ENCODE measurements at regions not wholly inside any gene's neighbourhood (a gene's known extent, or its start where the extent isn't known, plus 50 kb on each side); places are given as distances from the start of the nearest gene placed in this dataset.

DNA sequence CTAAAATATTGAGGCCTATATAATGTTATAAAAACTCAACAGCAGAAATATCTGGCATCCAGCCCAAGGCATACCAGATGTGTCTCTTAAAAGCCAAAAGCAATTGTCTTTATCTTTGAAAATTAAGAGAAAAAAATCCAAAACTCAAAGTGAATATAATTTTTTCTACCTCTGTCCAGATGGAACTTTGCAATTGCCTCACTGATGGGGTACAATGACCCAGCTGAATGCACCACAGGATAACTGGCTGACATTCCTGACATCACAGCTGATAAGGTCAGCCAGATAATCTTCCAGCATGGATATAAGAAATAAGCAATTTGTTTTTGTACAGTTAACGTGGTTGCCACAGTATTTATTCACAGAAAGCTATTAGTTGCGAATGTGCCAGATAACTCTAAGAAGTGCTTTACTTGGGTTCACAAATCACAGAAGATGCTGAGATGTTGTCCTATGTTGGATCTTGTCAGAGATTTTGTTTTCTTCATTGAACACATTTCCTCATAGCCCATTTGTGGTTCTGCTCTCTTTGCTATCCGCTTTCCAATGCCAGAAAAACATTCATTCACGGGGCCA lies 566.9 kb upstream of the CCDC54 start:
- DNase-seq (ENCODE audit: low read depth): no peak
- TF ChIP-seq, protein P1, sequence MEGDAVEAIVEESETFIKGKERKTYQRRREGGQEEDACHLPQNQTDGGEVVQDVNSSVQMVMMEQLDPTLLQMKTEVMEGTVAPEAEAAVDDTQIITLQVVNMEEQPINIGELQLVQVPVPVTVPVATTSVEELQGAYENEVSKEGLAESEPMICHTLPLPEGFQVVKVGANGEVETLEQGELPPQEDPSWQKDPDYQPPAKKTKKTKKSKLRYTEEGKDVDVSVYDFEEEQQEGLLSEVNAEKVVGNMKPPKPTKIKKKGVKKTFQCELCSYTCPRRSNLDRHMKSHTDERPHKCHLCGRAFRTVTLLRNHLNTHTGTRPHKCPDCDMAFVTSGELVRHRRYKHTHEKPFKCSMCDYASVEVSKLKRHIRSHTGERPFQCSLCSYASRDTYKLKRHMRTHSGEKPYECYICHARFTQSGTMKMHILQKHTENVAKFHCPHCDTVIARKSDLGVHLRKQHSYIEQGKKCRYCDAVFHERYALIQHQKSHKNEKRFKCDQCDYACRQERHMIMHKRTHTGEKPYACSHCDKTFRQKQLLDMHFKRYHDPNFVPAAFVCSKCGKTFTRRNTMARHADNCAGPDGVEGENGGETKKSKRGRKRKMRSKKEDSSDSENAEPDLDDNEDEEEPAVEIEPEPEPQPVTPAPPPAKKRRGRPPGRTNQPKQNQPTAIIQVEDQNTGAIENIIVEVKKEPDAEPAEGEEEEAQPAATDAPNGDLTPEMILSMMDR (IDR thresholded peaks at IDR 0.05; ENCODE audit: low read depth, low read length, missing control alignments): no peak
- in situ Hi-C loops (cut with HindIII; ENCODE audit: low sequenced_read_pairs): no loop called here
- no peak overlapping the region for H3K4me3 ChIP-seq (ENCODE audit: low read depth, low read length)

DNA sequence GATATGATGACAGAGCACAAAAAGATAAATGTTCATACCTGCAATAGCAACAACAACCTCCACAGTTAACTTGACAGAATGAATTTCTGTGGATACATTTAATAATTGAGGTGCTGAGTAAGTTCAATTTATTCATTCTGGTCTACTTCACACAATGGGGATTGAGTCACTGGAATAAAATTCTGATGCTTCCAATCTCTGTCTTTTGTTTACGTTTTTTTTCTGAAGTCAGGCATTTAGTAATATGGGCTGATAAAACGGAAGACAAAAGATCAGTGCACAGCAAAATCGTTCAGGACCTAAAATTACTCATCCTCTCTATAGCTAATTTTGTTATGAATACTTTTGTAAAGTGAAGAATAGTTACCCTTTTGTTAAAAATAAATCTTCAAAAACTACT lies 565.9 kb upstream of the CCDC54 start:
- TF ChIP-seq, protein P1 (IDR thresholded peaks at IDR 0.05; ENCODE audit: low read depth, low read length, missing control alignments): no peak
- in situ Hi-C loops (cut with HindIII; ENCODE audit: low sequenced_read_pairs): no loop called here
- H3K4me3 ChIP-seq (ENCODE audit: low read depth, low read length): no peak overlapping the region
- DNase-seq (ENCODE audit: low read depth): peak; percentile 81

DNA sequence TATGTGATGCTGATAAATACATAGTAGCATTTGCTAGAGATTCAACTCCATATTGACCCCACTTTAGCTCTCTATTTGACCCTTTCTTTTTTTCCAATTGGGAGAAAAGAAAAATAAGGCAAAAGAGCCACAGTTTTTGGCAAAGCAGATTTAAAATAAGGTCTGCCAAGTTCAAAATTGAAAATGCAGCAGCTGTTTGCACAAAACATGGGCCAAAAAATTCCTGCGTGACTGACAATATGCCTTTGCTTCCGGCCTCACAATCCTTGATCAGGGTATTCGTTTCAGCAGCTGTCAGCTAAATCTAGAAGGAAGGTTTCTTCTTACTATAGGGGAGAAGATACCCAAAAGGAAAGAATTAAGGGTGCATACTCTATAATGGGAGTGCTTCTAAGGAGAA lies 563.5 kb upstream of the CCDC54 start:
- in situ Hi-C loops (cut with HindIII; ENCODE audit: low sequenced_read_pairs): no loop called here
- no peak for DNase-seq (ENCODE audit: low read depth)
- TF ChIP-seq, protein P1 (IDR thresholded peaks at IDR 0.05; ENCODE audit: low read depth, low read length, missing control alignments): no peak
- H3K4me3 ChIP-seq (ENCODE audit: low read depth, low read length): no peak overlapping the region

DNA sequence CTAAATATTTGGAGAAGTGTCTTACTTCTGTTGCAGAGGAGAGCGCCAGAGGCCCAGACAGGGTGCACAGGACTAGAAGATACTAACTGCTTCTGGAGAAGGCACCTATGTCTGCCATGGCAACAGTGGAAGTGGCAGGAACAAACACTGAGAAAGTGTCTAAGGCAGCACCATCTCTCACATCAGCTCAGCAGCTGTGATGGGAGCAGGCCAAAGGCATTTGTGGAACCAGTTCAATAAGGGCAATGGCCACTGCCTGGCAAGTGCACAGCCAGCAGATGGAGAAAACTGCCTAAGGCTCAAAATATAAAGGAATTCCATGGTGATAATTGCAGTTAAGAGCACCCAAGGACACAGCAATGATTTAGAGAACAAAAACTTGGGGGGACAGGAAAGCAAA lies 563.0 kb upstream of the CCDC54 start:
- in situ Hi-C loops (cut with HindIII; ENCODE audit: low sequenced_read_pairs): no loop called here
- H3K4me3 ChIP-seq (ENCODE audit: low read depth, low read length): no peak overlapping the region
- TF ChIP-seq, protein P1 (IDR thresholded peaks at IDR 0.05; ENCODE audit: low read depth, low read length, missing control alignments): no peak
- no peak for DNase-seq (ENCODE audit: low read depth)

DNA sequence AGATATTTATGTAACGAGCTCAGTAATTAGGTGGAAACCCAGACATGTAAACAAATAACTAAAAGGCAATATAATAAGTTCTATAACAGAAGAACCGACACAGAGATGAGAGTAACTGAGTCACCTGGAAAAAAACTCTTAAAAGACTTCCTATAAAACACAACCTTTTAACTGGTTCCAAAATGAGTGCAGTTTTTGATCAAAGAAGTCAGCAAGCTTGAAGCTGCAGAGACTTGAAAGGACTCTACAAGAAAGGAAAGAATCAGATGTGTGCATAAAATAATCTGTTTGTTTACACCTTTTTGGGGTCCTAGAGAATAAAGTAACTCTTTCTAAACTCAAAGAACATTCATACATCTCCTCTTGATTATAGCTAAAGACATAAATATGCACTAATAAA lies 560.4 kb upstream of the CCDC54 start:
- DNase-seq (ENCODE audit: low read depth): no peak
- TF ChIP-seq, protein P1 (IDR thresholded peaks at IDR 0.05; ENCODE audit: low read depth, low read length, missing control alignments): no peak
- no peak overlapping the region for H3K4me3 ChIP-seq (ENCODE audit: low read depth, low read length)
- in situ Hi-C loops (cut with HindIII; ENCODE audit: low sequenced_read_pairs): no loop called here

DNA sequence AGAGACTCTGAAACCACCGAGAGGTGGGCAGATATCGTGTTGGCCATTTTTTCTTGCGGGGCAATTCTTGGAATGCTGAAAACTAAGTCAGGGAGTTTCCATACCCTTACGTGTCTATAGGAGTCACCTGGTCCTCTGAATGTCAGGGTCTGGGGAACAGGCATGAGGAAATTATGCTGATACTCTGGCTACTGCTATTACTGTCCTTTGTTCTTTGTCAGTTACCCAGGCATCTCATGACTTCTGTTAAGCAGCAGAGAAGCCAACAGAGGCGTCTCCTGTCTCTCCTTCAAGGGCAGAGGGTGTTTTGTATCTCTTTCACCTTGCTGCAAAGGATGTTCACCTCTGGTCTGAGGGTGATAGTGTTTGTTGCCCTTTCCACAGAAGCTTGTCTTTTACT lies 559.5 kb upstream of the CCDC54 start:
- in situ Hi-C loops (cut with HindIII; ENCODE audit: low sequenced_read_pairs): no loop called here
- TF ChIP-seq, protein P1 (IDR thresholded peaks at IDR 0.05; ENCODE audit: low read depth, low read length, missing control alignments): no peak
- no peak overlapping the region for H3K4me3 ChIP-seq (ENCODE audit: low read depth, low read length)
- DNase-seq (ENCODE audit: low read depth): no peak

DNA sequence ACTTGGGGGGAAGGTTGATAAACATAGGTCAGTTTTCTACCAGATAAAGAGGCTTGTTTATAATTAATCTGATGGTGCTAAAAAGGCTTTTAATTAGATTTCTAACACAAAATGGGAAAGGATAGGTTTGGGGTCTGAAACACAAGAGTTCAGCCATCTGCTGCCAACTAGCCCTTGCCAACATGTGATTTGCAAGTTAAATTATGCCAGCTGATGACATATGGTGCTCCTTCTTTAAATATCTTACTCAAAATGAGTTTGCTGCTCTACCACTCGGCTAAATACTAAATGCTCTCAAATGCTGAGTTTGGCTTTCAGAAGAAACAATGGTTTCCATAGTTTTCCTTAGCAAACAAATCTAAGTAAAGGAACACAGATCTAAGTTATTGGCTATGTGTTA lies 557.8 kb upstream of the CCDC54 start:
- TF ChIP-seq, protein P1 (IDR thresholded peaks at IDR 0.05; ENCODE audit: low read depth, low read length, missing control alignments): no peak
- in situ Hi-C loops (cut with HindIII; ENCODE audit: low sequenced_read_pairs): no loop called here
- no peak overlapping the region for H3K4me3 ChIP-seq (ENCODE audit: low read depth, low read length)
- no peak for DNase-seq (ENCODE audit: low read depth)

Measured in astrocyte of the cerebellum (primary cell).